A673 (cell line): ENCODE measurements at regions not wholly inside any gene's neighbourhood (a gene's known extent, or its start where the extent isn't known, plus 50 kb on each side); places are given as distances from the start of the nearest gene placed in this dataset.

Experiments
- BruUV-seq: library from RNA; stranded (reverse); fragments of 400-500 nt; replicated peaks from 2 replicates; lab custom pipeline; 2021; lab: Mats Ljungman, UMichigan
- CTCF ChIA-PET: fragments of 300-600 bp; sonication (Branson Sonifier 250); formaldehyde crosslinking; loops from one replicate; lab custom pipeline; 2022; ENCODE audit warnings: antibody characterized with exemption; lab: Charles Lee
- POLR2A ChIA-PET: fragments of 300-600 bp; sonication (Branson Sonifier 250); formaldehyde crosslinking; loops from one replicate; lab custom pipeline; 2022; ENCODE audit warnings: antibody characterized with exemption; ENCODE audit not compliant: low non-redundant PET; lab: Charles Lee
- DNase-seq: peaks from one replicate; pipeline ENCODE4 v3.0.0-alpha.2; 2015; ENCODE audit warnings: low spot score
- H3K27ac ChIP-seq: fragments of 200-600 bp; sonication (generic); 2 replicates; pipeline ENCODE4 v1.5.1; 2016; ENCODE audit warnings: mixed run types, low read depth, mild to moderate bottlenecking, mixed read lengths, antibody characterized with exemption, low read length; ENCODE audit not compliant: poor library complexity, severe bottlenecking
- H3K27me3 ChIP-seq: fragments of 200-600 bp; sonication (generic); replicated peaks from 2 replicates; pipeline ENCODE4 v1.6.1; 2017; ENCODE audit warnings: mixed run types, low read depth, mild to moderate bottlenecking, mixed read lengths, antibody characterized with exemption, low read length; ENCODE audit not compliant: insufficient read depth, poor library complexity
- H3K36me3 ChIP-seq: fragments of 200-600 bp; sonication (generic); 2 replicates; pipeline ENCODE4 v1.6.1; 2016; ENCODE audit warnings: mixed run types, mild to moderate bottlenecking, mixed read lengths, antibody characterized with exemption, low read length; ENCODE audit not compliant: insufficient read depth, poor library complexity, severe bottlenecking
- H3K4me1 ChIP-seq: fragments of 200-600 bp; sonication (generic); 2 replicates; pipeline ENCODE4 v1.6.1; 2017; ENCODE audit warnings: mixed run types, mild to moderate bottlenecking, mixed read lengths, antibody characterized with exemption, low read length; ENCODE audit not compliant: insufficient read depth, poor library complexity, severe bottlenecking
- H3K4me3 ChIP-seq: fragments of 200-600 bp; sonication (generic); 2 replicates; pipeline ENCODE4 v1.5.1; 2016; ENCODE audit warnings: low read depth, mixed run types, mild to moderate bottlenecking, mixed read lengths, low read length; ENCODE audit not compliant: poor library complexity, severe bottlenecking
- H3K9me3 ChIP-seq: fragments of 200-600 bp; sonication (generic); 2 replicates; pipeline ENCODE4 v1.6.1; 2016; ENCODE audit warnings: mixed run types, low read depth, mild to moderate bottlenecking, mixed read lengths, antibody characterized with exemption, low read length; ENCODE audit not compliant: poor library complexity, severe bottlenecking
- EZH2 ChIP-seq: fragments of 200-600 bp; sonication (generic); IDR thresholded peaks from 2 replicates; pipeline ENCODE4 v1.6.1; 2017; ENCODE audit warnings: borderline replicate concordance, low read depth, mild to moderate bottlenecking, mixed read lengths, antibody characterized with exemption, low read length; ENCODE audit not compliant: poor library complexity, severe bottlenecking
- intact Hi-C: fragments of 100-400 bp; cut with micrococcal nuclease; formaldehyde crosslinking; loops from one replicate; pipeline ENCODE4 v1.10.0; 2022; ENCODE audit not compliant: unreplicated experiment
- TF ChIP-seq, protein P1 (sequence below): fragments of 300-800, 200-600 bp; sonication (generic); conservative IDR thresholded peaks from 2 replicates; pipeline ENCODE4 v1.5.1; 2017; ENCODE audit warnings: low read depth, mild to moderate bottlenecking, antibody characterized with exemption, low read length, moderate library complexity, mixed read lengths

DNA sequence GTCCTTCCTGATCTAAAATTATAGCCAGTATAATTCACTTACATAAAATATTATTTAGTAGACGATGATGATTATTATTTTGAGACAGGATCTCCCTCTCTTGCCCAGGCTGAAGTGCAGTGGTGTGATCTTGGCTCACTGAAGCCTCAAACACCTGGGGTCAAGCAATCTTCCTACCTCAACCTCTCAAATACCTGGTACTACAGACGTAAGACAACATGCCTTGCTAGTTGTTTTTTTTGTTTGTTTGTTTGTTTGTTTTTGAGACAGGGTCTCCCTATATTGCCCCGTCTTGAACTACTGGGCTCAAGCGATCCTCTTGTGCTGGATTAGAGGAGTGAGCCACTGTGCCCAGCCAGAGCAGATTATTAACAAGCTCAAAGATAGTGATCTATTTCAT lies 399.1 kb upstream of the ZNF804A start:
- H3K4me3 ChIP-seq: no peak overlapping the region
- no TSS peak for BruUV-seq
- no peaks in the 10 kb centered on the region for H3K9me3 ChIP-seq
- no peak overlapping the region for H3K27ac ChIP-seq
- DNase-seq: no peak
- no peaks in the 10 kb centered on the region for H3K27me3 ChIP-seq
- no peaks in the 10 kb centered on the region for H3K4me1 ChIP-seq
- CTCF ChIA-PET: no interaction called here
- TF ChIP-seq, protein P1, sequence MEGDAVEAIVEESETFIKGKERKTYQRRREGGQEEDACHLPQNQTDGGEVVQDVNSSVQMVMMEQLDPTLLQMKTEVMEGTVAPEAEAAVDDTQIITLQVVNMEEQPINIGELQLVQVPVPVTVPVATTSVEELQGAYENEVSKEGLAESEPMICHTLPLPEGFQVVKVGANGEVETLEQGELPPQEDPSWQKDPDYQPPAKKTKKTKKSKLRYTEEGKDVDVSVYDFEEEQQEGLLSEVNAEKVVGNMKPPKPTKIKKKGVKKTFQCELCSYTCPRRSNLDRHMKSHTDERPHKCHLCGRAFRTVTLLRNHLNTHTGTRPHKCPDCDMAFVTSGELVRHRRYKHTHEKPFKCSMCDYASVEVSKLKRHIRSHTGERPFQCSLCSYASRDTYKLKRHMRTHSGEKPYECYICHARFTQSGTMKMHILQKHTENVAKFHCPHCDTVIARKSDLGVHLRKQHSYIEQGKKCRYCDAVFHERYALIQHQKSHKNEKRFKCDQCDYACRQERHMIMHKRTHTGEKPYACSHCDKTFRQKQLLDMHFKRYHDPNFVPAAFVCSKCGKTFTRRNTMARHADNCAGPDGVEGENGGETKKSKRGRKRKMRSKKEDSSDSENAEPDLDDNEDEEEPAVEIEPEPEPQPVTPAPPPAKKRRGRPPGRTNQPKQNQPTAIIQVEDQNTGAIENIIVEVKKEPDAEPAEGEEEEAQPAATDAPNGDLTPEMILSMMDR: no peak
- TF ChIP-seq EZH2: no peak
- POLR2A ChIA-PET: no interaction called here
- intact Hi-C loops: no loop called here
- H3K36me3 ChIP-seq: no peaks in the 10 kb centered on the region

DNA sequence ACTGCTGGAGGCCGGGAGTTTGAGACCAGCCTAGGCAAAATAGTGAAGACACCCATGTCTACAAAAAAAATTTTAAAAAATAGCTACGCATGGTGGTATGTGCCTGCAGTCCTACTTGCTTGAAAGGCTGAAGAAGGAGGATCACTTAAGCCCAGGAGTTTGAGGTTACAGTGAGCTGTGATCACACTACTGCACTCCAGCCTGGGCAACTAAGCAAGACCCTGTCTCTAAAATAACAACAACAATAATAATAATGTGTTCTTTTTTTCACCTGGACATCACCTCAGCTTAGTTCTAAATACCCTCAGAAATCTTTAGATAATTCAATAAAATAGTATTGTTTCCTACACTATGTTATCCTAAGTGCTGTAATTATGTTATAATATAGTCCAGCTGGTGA lies 397.1 kb upstream of the ZNF804A start:
- POLR2A ChIA-PET: no interaction called here
- Histone ChIP-seq H3K9me3 (no peaks in the 10 kb centered on the region), H3K4me3 (no peak overlapping the region), H3K36me3 (no peaks in the 10 kb centered on the region), H3K27ac (no peak overlapping the region), H3K4me1 (no peaks in the 10 kb centered on the region), H3K27me3 (no peaks in the 10 kb centered on the region)
- intact Hi-C loops: no loop called here
- BruUV-seq: no TSS peak
- CTCF ChIA-PET: no interaction called here
- no peak for DNase-seq
- TF ChIP-seq EZH2: no peak
- TF ChIP-seq, protein P1: no peak

DNA sequence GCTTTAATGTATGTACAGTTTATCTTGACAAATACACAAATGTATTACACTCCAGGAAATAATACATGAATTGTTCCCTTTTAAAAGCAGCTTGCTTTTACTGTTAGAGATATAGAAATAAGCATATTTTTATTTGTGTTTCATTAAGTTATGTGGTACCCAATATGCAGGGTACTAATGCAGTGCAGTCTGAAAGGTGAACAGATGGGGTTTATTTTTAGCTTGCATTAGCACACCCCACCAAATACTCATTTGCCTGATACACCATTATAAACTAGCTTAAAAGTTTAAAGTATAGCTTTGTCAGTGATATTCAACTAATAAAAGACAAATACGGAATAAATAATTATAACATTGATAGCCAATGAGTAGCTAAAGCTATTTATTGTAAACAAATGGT lies 394.7 kb upstream of the ZNF804A start:
- H3K4me3 ChIP-seq: no peak overlapping the region
- no peak for TF ChIP-seq EZH2
- TF ChIP-seq, protein P1: no peak
- BruUV-seq: no TSS peak
- H3K9me3 ChIP-seq: no peaks in the 10 kb centered on the region
- intact Hi-C loops: no loop called here
- no peaks in the 10 kb centered on the region for H3K27me3 ChIP-seq
- ChIA-PET CTCF (no interaction called here), POLR2A (no interaction called here)
- no peaks in the 10 kb centered on the region for H3K36me3 ChIP-seq
- H3K4me1 ChIP-seq: no peaks in the 10 kb centered on the region
- no peak for DNase-seq
- H3K27ac ChIP-seq: no peak overlapping the region
